Gastrocnemius medialis (tissue), 4 donors: ENCODE measurements at regions not wholly inside any gene's neighbourhood (a gene's known extent, or its start where the extent isn't known, plus 50 kb on each side); places are given as distances from the start of the nearest gene placed in this dataset.

Experiments
- CTCF ChIP-seq, 5 experiments: fragments of 450-650 bp in 3 of 5; fragments of 200-600 bp in 2 of 5; sonication (generic) in 2 of 5; IDR thresholded peaks in 4 of 5; conservative IDR thresholded peaks in 1 of 5; 1 replicate in 4 of 5; 2 replicates in 1 of 5; pipeline ENCODE4 v1.5.1; 2016 to 2019; ENCODE audit warnings: antibody characterized with exemption in 5 of 5, mild to moderate bottlenecking in 3 of 5, moderate library complexity in 3 of 5
- POLR2A ChIP-seq, 2 donors: fragments of 450-650 bp; IDR thresholded peaks; one replicate each; pipeline ENCODE4 v1.6.1; 2017; ENCODE audit warnings: antibody characterized with exemption in 2 of 2, mild to moderate bottlenecking in 2 of 2, moderate library complexity in 2 of 2

- TF ChIP-seq CTCF (IDR thresholded peaks at IDR 0.05 in 4 of 5, conservative IDR thresholded peaks at IDR 0.05 in 1 of 5) (no peak), POLR2A (IDR thresholded peaks at IDR 0.05) (no peak)
Measured at GRCh38 chr18:78796693-78797455, 182.7 kb upstream of the SALL3 start.
